ENCODE measurements at regions not wholly inside any gene's neighbourhood (a gene's known extent, or its start where the extent isn't known, plus 50 kb on each side); places are given as distances from the start of the nearest gene placed in this dataset.

DNA sequence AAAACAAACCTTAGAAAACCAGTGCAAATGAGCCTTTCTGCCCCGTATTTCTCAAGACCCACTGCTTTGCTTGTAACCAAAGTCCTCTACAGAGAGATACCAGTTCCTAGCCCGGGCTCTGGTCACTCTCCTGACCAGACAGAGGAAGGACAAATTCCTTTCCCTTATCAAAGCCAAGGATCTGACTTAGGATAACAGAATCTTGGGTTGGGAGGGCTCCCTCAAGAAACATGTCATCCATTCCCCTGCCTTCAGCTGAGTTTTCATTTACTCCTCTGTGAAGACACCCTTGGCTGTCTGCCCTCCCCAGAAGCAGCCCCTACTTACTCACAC lies 116.0 kb upstream of the PARP11 start:
- Histone ChIP-seq H3K4me3 (no peak overlapping the region), H3K4me1 (no peaks in the 10 kb centered on the region), H3K27me3 (no peaks in the 10 kb centered on the region), H3K36me3 (replicated peaks in 1 of 2; ENCODE audit: insufficient read depth in 1 of 2, low read depth in 2 of 2) (no peaks in the 10 kb centered on the region), H3K9me3 (no peaks in the 10 kb centered on the region), H3K27ac (no peak overlapping the region)
- no peak for DNase-seq
- ATAC-seq = no peak
- TF ChIP-seq, protein P1, sequence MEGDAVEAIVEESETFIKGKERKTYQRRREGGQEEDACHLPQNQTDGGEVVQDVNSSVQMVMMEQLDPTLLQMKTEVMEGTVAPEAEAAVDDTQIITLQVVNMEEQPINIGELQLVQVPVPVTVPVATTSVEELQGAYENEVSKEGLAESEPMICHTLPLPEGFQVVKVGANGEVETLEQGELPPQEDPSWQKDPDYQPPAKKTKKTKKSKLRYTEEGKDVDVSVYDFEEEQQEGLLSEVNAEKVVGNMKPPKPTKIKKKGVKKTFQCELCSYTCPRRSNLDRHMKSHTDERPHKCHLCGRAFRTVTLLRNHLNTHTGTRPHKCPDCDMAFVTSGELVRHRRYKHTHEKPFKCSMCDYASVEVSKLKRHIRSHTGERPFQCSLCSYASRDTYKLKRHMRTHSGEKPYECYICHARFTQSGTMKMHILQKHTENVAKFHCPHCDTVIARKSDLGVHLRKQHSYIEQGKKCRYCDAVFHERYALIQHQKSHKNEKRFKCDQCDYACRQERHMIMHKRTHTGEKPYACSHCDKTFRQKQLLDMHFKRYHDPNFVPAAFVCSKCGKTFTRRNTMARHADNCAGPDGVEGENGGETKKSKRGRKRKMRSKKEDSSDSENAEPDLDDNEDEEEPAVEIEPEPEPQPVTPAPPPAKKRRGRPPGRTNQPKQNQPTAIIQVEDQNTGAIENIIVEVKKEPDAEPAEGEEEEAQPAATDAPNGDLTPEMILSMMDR (IDR thresholded peaks at IDR 0.05) = no peak
- TF ChIP-seq POLR2A (IDR thresholded peaks at IDR 0.05) = no peak
- 55 to 73% methylated on average over 2 of the region's 2 CpGs for WGBS, 2 donors
- intact Hi-C loops (cut with DNase I) = no loop called here

DNA sequence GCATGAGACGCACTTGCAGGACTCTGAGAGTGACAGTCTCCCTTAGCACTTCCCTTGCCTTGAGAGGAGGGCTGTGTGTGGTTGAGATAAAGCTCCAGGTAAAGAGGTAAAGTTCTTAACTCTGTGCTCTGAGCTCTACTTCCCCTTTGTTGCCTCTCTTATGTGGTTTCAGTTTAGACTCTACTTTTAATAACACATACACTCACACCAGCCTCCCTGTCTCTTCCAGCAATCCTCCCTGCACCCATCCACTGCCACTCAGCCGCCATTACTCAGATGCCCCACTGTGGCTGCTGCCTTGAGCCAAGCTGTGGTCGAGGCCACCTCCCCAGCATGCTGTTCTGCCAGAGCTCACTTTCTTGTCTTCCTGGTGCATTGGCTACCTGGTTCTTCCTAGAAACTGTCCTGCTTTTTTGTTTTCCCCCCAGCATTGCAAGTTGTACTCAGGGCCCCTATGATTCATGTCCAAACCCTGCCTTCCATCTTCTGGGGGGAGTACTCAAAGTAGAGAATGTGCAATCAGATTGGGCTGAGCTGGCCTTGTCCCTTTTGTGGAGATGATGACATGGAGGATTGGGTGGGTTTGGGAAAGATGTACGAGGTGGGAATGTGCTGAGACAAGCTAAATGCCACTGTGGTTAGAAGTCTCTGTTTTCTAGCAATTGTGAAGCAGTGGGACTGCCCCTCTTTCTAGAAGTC lies 115.5 kb upstream of the PARP11 start:
- Histone ChIP-seq H3K27me3 (no peaks in the 10 kb centered on the region), H3K9me3 (peaks cover 0 to under 1% (median 0%) of the 10 kb centered on the region in 3 donors), H3K27ac (no peak overlapping the region), H3K36me3 (replicated peaks in 1 of 2; ENCODE audit: insufficient read depth in 1 of 2, low read depth in 2 of 2) (no peaks in the 10 kb centered on the region), H3K4me1 (no peaks in the 10 kb centered on the region), H3K4me3 (no peak overlapping the region)
- no peak for ATAC-seq
- TF ChIP-seq POLR2A (IDR thresholded peaks at IDR 0.05) = no peak
- TF ChIP-seq, protein P1 (IDR thresholded peaks at IDR 0.05) = no peak
- DNase-seq = no peak
- WGBS, 2 donors = 71 to 76% methylated on average over 4 of the region's 4 CpGs
- intact Hi-C loops (cut with DNase I) = no loop called here

DNA sequence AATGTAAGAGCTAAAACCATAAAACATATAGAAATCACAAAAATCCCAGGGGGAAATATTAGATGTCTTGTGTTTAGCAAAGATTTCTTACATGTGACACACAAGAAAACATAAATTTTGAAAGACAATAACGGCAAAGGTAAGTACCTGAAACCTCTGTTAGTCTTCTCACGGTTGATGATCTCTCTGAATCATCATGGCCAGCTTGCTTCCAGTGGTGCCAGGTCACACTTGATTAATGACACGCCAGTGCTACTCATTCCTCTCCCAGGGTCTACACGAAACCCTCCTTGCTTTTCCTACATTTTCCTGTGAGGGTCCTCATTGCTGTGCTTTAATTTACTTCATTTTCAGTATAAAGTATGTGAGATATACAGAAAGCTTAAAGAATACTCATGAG lies 114.4 kb upstream of the PARP11 start:
- Histone ChIP-seq H3K27ac (no peak overlapping the region), H3K4me1 (no peaks in the 10 kb centered on the region), H3K4me3 (no peak overlapping the region), H3K27me3 (no peaks in the 10 kb centered on the region), H3K9me3 (peaks cover 0 to 5% (median 0%) of the 10 kb centered on the region in 3 donors), H3K36me3 (replicated peaks in 1 of 2; ENCODE audit: insufficient read depth in 1 of 2, low read depth in 2 of 2) (no peaks in the 10 kb centered on the region)
- WGBS, 2 donors = 86 to 87% methylated on average over 4 of the region's 4 CpGs
- intact Hi-C loops (cut with DNase I) = no loop called here
- no peak for DNase-seq
- ATAC-seq = no peak
- no peak for TF ChIP-seq POLR2A (IDR thresholded peaks at IDR 0.05)
- TF ChIP-seq, protein P1 (IDR thresholded peaks at IDR 0.05) = no peak

DNA sequence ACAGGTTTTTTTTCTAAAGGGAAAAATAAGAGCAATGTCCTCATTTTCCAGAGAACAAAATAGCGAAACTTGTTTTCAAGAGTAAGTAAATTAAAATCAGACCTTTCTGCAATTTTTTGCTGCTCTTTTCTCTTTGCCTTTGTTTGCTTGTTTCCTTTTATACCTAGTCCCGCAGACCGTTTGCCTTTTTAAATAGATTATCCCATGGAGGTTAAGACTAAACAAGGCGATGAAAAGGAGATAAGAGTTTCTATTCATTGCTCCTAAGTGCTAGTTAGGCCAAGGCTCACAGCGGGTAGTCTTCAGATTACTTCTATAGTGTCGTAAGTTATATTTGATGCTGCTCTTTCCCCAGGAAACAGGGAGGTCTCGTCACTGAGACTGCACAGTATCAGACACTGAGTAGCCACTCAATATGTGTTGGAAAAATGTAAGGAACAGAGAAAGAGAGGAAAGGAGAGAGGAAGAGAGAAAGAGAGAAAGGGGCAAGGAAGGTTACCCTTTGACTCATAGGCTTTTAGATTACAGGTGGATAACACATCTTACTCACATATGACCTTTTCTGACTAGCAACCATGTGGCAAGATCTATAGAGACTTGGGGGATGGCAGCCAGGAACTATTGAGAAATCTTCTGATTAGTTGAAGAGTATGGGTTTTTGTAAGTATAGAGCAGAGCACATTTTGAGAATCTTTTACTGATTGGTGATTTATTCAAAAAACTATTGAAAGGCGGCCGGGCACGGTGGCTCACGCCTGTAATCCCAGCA lies 107.5 kb upstream of the PARP11 start:
- no peaks in the 10 kb centered on the region for H3K36me3 ChIP-seq (replicated peaks in 1 of 2; ENCODE audit: insufficient read depth in 1 of 2, low read depth in 2 of 2)
- H3K27ac ChIP-seq = no peak overlapping the region
- no peaks in the 10 kb centered on the region for H3K27me3 ChIP-seq
- no peak for DNase-seq
- WGBS, 2 donors = 72 to 76% methylated on average over 11 of the region's 11 CpGs
- intact Hi-C loops (cut with DNase I) = no loop called here
- H3K4me1 ChIP-seq = no peaks in the 10 kb centered on the region
- no peak for ATAC-seq
- peaks cover 0 to 5% (median 0%) of the 10 kb centered on the region in 3 donors for H3K9me3 ChIP-seq
- no peak for TF ChIP-seq POLR2A (IDR thresholded peaks at IDR 0.05)
- TF ChIP-seq, protein P1 (IDR thresholded peaks at IDR 0.05) = no peak
- no peak overlapping the region for H3K4me3 ChIP-seq
